ENCODE measurements at regions not wholly inside any gene's neighbourhood (a gene's known extent, or its start where the extent isn't known, plus 50 kb on each side); places are given as distances from the start of the nearest gene placed in this dataset.

DNA sequence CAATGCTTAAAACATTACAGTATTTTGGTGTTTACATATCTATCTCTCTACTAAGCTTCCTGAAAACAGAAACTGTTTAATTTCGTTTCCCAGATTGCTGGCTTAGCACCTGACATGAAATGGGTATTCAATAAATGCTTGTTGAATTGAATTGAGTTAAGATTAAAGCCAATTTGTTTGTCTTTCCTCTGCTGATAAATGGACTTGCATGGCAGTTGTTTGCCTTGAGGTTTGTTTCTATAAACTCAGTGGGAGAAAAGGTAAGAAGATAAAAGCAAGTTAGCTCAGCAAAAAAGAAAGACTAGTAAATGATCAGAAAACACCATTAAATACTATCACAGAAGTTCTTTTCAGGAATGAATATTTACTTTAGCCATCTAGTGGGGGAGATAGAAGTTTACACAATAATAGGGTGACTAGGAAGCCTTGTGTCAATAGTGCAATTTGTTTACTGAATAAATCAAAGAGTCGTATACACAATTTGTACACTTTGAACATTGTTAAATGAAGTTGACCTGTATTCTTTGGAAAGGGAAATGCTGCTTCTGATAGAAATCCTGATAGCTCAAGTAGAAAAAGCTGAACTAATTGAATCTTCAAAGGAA lies 754.5 kb upstream of the FAM98A start:
- FAIRE-seq = no peak

- FAIRE-seq = no peak
These were observed 750.4 kb upstream of the FAM98A start for GRCh38 chr2:34349527-34349926.

DNA sequence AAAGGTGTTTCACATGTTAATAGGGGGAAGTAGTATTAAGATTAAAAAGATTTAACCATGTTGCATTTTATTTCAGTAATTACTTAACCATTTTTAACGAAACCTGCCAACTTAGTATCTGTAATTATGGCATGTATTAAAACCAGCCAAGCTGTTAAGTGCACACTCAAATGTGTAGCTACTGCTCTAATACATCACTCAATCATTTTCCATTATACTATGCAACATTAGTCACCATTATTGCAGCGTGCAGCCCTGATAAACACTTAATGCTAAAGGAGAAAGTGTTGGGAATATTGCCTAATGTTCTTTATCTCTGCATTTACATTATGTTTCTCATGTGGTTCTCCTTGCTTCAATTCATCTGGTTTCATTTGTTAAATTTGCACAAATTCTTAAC lies 745.9 kb upstream of the FAM98A start:
- no peak for FAIRE-seq

- FAIRE-seq = no peak
These were observed 741.2 kb upstream of the FAM98A start for GRCh38 chr2:34340307-34340706.

DNA sequence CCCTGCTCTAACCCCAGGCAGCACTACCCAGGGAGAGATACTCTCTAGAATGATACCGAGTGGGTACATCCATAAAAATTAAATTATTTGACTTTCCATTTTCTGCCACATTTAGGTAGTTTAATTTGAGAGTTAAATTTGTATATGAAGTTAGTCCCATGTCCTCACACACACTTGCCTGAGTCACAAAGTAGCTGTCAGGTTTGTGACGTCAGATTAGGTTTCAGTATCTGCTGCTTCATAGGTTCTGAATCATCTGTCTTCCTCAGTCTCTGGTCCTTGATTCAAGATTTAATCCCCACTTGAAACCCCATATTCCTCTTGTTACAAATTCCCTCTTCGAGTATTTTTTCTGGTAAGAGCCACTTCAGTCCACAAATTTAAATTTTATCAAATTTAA lies 738.6 kb upstream of the FAM98A start:
- FAIRE-seq = no peak

GRCh38 chr2:34332813-34333212 lies 733.7 kb upstream of the FAM98A start:
- FAIRE-seq = no peak

DNA sequence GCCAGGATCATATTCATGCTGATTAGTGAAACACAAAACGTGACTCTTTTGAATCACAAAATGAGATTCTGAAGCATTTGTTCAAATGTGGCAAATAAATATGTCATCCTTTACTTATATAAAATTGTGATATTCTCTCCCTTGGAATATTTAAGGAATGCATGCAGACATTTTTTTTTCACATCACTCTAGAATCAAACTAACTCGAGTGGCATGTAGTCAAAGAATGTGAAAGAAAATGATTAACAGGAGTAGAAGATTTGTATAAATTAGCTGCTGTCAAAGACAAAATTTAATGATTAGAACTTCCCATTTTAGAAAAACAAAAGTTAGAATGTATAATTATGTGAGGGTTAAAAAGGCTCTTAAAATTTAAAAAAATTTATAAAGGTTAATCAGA lies 721.0 kb upstream of the FAM98A start:
- no peak for FAIRE-seq

DNA sequence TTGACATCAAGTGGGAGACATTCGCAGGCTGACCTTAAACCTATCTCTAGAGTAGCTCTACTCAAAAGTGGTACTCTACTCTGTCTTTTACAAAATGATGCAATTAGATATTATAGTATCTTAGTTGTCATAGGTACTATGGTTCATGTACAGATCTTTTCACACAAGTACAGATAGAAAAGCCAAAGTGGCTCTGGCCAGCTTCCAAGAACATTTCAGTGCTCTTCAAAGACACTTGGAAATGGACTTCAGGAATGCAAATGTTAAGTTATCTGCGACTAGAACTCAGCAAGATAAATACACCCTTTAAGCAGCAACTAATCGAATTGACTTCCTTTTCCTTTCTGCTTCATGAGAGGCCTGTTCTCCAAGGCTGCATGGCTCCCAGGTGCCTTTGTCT lies 718.7 kb upstream of the FAM98A start:
- FAIRE-seq = no peak

DNA sequence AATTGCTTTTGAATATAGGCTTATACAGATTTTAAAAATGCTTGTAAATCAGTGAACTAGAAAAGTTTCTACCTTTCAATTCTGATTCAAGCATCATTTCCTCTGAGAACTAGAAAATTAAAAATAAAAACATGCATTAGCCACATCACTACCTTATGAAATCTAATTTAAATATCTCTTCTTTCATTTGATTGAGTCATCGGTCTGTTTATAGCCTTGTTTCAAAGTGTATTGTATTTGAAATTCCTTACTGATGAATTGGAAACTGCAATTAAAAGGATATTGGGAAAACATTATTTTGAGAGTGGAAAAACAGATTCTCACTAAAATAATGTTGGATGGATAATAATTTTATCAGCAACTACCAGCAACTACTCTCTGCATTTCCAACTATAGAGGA lies 717.7 kb upstream of the FAM98A start:
- no peak for FAIRE-seq

- FAIRE-seq = no peak
These were observed 712.7 kb upstream of the FAM98A start for GRCh38 chr2:34311816-34312215.

GRCh38 chr2:34308140-34308539 lies 709.0 kb upstream of the FAM98A start:
- FAIRE-seq = no peak

DNA sequence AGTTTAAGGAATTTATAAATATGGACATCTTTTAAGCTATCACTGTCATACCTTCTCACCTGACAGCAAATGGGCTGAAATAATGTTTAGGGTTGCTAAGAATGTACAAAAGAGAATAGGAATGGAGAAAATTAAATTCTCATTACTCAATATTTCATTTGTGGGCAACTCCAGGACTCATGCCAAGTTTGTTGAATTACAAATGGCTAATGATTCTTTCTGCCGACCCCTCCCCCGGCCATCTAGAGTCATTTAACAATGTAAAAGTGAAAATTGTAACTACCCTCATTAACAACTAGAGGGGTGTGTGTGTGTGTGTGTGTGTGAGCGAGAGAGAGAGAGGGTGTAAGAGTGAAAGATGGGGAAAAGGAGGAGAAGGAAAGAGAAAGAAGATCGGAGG lies 708.5 kb upstream of the FAM98A start:
- no peak for FAIRE-seq

GRCh38 chr2:34306745-34307144 lies 707.6 kb upstream of the FAM98A start:
- FAIRE-seq = no peak

DNA sequence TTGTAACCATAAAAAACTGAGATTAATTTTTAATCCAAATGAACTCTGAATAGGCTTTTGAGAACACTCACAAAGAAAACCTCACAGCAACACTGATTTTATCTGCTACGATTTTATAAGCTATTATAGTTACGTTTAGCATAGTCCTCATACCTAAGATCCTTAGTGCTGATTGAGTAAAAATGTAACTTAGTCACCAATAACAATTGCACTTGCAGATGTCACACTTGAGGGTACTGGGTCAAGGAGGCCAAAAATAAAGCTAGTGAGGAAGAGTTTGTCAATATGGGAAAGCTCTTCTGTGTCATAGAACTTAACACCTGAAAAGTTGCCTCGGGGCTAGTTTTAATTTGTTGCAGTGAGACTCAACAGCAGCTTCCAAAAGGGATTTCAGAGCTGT lies 706.5 kb upstream of the FAM98A start:
- FAIRE-seq = no peak

DNA sequence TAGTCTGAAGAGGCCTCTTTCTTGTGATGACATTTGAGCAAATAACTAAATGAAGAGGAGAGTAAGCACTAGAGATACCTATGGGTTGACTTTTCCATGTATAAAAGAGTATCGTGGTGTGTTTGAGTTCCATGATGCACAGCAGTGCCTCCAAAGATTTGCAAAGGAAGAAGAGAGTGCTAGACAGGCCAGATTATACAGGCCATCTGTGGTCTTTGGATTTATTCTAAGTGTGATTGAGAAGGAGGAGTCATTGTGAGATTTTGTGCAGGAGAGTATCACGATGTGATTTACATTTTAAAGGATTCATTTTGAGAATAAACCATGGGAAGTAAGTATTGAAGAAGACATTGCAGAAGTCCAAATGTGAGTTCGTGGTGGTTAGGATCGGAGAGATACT lies 695.9 kb upstream of the FAM98A start:
- FAIRE-seq = no peak

DNA sequence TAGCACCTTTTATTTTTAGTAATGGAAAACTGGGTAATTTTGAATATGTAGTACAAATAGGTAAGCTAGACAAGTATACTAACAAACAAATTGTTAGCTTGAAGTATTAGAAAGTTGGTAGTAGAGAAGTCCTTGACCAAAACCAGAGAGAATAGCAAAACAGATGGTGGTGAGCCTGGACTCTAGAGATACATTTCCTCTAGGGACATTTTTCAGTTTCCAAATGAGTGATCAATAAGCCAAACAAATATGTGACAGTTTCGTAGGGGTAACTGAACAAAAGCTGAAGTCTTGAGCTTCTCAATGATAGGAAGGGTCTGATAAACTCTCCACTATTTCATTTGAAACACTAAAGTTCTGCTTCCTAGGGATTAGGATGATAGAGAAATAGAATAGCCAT lies 692.0 kb upstream of the FAM98A start:
- FAIRE-seq = no peak

DNA sequence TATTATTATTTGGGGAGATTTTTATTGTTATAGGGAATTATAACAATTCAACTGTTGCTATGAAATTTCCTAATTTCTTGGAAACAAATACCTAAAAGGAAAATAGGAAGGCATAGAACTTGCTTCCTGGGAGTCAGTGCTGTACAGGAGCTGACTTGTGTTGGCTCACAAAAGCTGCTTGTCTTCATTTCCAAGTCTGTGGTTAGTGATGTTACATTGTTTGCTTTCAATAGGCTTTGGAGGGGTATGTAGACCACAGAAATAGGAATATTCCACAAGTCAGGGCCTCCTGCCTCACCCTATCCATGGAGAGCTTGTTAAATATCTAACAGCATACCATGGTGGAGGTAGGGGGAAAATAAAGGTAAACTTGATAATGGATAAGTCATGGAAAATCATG lies 688.9 kb upstream of the FAM98A start:
- no peak for FAIRE-seq

DNA sequence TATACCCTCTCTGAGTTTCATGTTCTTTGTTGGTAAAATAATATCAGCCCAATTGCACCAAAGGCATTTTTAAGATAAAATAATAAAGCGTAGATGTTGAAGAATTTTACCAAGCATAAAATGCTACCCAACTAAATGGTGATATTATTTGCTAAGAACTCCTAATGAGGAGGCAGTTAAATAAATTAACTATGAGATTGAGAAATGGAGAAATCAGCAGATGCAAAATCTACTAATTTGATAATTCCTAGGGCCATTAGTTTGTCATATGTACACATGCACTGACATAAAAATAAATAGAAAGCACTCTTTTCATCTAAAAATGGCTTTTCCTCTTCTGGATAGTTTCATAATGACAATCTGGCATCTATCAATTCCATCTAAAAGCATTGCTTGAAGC lies 681.5 kb upstream of the FAM98A start:
- no peak for FAIRE-seq

- FAIRE-seq = no peak
These were observed 668.0 kb upstream of the FAM98A start for GRCh38 chr2:34266908-34267697.

- FAIRE-seq = no peak
These were observed 662.6 kb upstream of the FAM98A start for GRCh38 chr2:34261701-34262100.

- no peak for FAIRE-seq
These were observed 655.3 kb upstream of the FAM98A start for GRCh38 chr2:34254272-34254878.

DNA sequence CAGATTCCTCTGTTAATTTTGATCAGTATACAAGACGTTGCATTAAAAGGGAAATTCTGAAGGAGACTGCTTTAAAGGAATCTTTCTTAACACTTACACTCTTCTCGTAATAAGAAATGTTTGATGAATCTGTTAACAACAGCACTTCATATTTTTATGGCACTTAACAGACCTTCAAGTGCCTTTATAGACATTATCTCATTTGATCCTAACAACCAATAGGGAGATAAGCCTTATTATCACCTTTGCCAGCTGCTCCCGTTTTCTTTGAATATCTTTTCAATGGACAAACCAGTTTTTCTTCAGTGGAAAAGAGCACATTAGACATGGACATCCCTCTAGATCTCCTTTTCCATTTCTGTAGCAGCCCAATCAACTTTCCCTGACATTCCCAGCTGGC lies 653.0 kb upstream of the FAM98A start:
- FAIRE-seq = no peak

GRCh38 chr2:34251578-34251977 lies 652.5 kb upstream of the FAM98A start:
- FAIRE-seq = no peak

DNA sequence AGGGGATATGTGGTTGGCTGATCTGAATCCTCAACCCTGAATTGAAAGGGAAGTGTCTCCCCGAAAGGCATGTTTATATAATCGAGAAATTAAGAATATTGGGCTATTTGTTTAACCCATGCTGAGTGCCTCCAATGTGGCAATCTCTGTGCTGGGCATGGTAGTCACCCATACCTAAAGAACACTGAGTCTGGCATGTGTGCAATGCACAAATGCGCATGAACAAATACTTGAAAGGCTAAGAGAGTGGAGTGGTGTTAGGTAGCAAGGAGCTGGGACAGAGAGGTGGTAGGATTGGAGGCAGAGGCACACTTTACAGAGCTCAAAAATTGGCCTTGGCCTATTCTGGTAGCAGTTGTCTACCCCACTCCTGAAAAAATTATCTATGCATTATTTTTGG lies 645.1 kb upstream of the FAM98A start:
- FAIRE-seq = no peak

- no peak for FAIRE-seq
These were observed 643.6 kb upstream of the FAM98A start for GRCh38 chr2:34242763-34243123.

All from G401.6 (cell line).